ENCODE measurements at regions not wholly inside any gene's neighbourhood (a gene's known extent, or its start where the extent isn't known, plus 50 kb on each side); places are given as distances from the start of the nearest gene placed in this dataset.

- TF ChIP-seq POLR2AphosphoS5 (IDR thresholded peaks at IDR 0.05) (no peak), SMC3 (conservative IDR thresholded peaks at IDR 0.05; ENCODE audit: poor library complexity) (no peak), CTCF (IDR thresholded peaks at IDR 0.05; ENCODE audit: poor library complexity, severe bottlenecking) (no peak), EZH2 (IDR thresholded peaks at IDR 0.05; ENCODE audit: borderline replicate concordance, insufficient read depth, low read length, poor library complexity, severe bottlenecking) (no peak), EP300 (conservative IDR thresholded peaks at IDR 0.05; ENCODE audit: poor library complexity, severe bottlenecking) (no peak), TAF1 (IDR thresholded peaks at IDR 0.05; ENCODE audit: low read depth) (no peak), RAD21 (conservative IDR thresholded peaks at IDR 0.05) (no peak), REST (IDR thresholded peaks at IDR 0.05; ENCODE audit: borderline replicate concordance) (no peak), MXI1 (conservative IDR thresholded peaks at IDR 0.05; ENCODE audit: poor library complexity, severe bottlenecking) (no peak)
These were observed 63.7 kb upstream of the CYRIA start for GRCh38 chr2:16729335-16729734.

Measured in neural cell (in vitro differentiated cells).